Stomach (tissue), 8 donors: ENCODE measurements at regions not wholly inside any gene's neighbourhood (a gene's known extent, or its start where the extent isn't known, plus 50 kb on each side); places are given as distances from the start of the nearest gene placed in this dataset.

Experiments used
- DNase-seq, 2 donors: peaks; one replicate each; pipeline versions ENCODE4 v3.0.0 to v3.0.0-alpha.2; 2013 to 2019
- H3K27ac ChIP-seq, 5 donors: fragments of 200-600 bp in 4 of 5; sonication (generic) in 4 of 5; one replicate each; pipeline ENCODE4 v1.5.1; 2013 to 2019; ENCODE audit warnings: mild to moderate bottlenecking in 1 of 5, moderate library complexity in 1 of 5
- H3K27me3 ChIP-seq, 3 donors: fragments of 200-600 bp; sonication (generic); one replicate each; pipeline ENCODE4 v1.5.1; 2017 to 2019; ENCODE audit warnings: mixed run types in 1 of 3
- H3K36me3 ChIP-seq, 4 donors: fragments of 200-600 bp; sonication (generic); 1 replicate in 3 of 4; 2 replicates in 1 of 4; pipeline ENCODE4 v1.5.1; 2016 to 2019
- H3K4me1 ChIP-seq, 4 donors: fragments of 200-600 bp; sonication (generic); one replicate each; pipeline ENCODE4 v1.5.1; 2016 to 2019
- H3K4me3 ChIP-seq, 4 donors: fragments of 200-600 bp; sonication (generic) in 3 of 4; one replicate each; pipeline ENCODE4 v1.5.1; 2016 to 2019; ENCODE audit warnings: mild to moderate bottlenecking in 1 of 4
- H3K9me3 ChIP-seq, 4 donors: fragments of 200-600 bp; sonication (generic); one replicate each; pipeline ENCODE4 v1.5.1; 2016 to 2019
- CTCF ChIP-seq, 7 experiments: fragments of 450-650 bp in 4 of 7; fragments of 200-600 bp in 3 of 7; sonication (generic) in 3 of 7; IDR thresholded peaks; one replicate each; pipeline ENCODE4 v1.5.1; 2016 to 2019; ENCODE audit warnings: antibody characterized with exemption in 7 of 7, control low read depth in 2 of 7, mild to moderate bottlenecking in 1 of 7
- EP300 ChIP-seq: sonication (generic); formaldehyde crosslinking; IDR thresholded peaks from one replicate; pipeline ENCODE4 v1.6.1; 2017; ENCODE audit warnings: antibody characterized with exemption
- POLR2A ChIP-seq, 4 donors: fragments of 450-650 bp; IDR thresholded peaks; one replicate each; pipeline ENCODE4 v1.6.1; 2016; ENCODE audit warnings: antibody characterized with exemption in 4 of 4, control low read depth in 2 of 4, mild to moderate bottlenecking in 1 of 4, moderate library complexity in 1 of 4
- POLR2AphosphoS5 ChIP-seq, 3 donors: sonication (generic); formaldehyde crosslinking; IDR thresholded peaks; one replicate each; pipeline ENCODE4 v1.6.1; 2016; ENCODE audit warnings: antibody characterized with exemption in 3 of 3
- WGBS, 5 donors: extraction: QIAGEN DNeasy Blood & Tissue Kit in 3 of 5; methylation state at CpG; one replicate each; pipeline versions ENCODE4 v1.1.5 to v1.1.7; 2013 to 2018; 5-methylcytosine and 5-hydroxymethylcytosine counted together
- intact Hi-C: fragments of 100-400 bp; cut with DNase I; formaldehyde crosslinking; loops from one replicate; pipeline ENCODE4 v1.15.1; 2023; ENCODE audit warnings: low total_unique reads
- donor health status: healthy with polysubstance abuse.
- donor health status: Bipolar disorder and iron deficiency.
- donor health status: healthy.

DNA sequence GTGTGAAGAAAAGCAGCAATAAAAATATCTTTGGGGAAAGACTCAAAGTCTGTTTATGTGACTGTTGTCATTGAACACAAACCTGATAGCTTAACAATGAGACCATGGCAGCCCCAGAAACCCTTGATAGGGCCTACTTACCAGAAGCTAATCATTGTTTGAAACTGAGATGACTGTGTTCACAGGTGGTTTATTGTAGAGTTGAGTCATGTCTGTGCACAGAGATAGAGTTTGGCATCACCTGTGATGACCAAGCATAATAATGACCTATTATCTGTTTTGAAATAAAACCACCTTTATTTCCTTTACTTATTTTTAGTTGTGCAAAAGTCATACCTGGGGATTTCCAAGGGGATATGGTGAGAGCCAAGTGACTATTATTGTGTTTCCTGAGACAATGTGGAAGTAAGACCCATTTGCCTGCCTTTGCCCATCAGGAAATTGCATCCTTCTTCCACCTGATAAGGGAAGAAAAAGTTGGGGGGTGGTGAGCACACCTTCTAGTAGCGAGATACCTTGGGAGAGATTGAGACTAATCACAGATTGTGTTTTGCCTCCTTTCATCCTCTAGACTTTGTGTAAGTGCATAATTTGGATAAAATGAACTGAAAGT is 456.9 kb upstream of the JAG1 start:
- Histone ChIP-seq H3K27ac (no peak overlapping the region), H3K9me3 (no peaks in the 10 kb centered on the region), H3K4me1 (peaks cover 0 to 13% (median 3%) of the 10 kb centered on the region in 4 donors), H3K36me3 (no peaks in the 10 kb centered on the region), H3K4me3 (no peak overlapping the region), H3K27me3 (no peaks in the 10 kb centered on the region)
- TF ChIP-seq POLR2A (IDR thresholded peaks at IDR 0.05) (no peak), POLR2AphosphoS5 (IDR thresholded peaks at IDR 0.05) (no peak), EP300 (no peak)
- no peak for DNase-seq
- intact Hi-C loops: no loop called here
- 77 to 97% (median 89%) methylated on average over 1 of the region's 1 CpG for WGBS, 5 donors

DNA sequence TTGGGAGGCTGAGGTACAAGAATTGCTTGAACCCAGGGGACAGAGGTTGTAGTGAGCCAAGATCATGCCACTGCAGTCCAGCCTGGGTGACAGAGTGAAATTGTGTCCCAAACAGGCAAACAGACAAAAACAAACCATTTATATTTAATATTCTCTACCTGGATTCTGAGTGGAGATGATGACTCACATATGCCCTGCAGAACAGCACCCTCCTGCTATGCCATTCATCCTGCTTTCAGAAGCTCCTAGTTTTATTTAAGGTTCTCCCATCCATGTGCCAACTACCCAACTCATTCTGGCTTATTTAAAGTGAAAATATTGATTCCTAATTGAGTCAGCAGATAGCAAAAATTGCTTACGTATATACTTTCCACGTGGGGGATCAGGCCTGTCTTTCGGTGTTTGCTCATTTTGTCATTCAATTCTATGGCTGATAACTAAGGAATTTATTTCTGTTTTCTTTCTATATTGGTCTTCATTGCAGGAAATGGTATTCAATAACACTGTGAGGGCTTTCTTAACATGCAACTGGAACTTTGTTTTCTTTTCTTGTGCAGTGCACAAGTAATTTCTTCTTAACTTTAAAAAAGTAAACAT is 459.1 kb upstream of the JAG1 start:
- H3K27me3 ChIP-seq: no peaks in the 10 kb centered on the region
- intact Hi-C loops: no loop called here

DNA sequence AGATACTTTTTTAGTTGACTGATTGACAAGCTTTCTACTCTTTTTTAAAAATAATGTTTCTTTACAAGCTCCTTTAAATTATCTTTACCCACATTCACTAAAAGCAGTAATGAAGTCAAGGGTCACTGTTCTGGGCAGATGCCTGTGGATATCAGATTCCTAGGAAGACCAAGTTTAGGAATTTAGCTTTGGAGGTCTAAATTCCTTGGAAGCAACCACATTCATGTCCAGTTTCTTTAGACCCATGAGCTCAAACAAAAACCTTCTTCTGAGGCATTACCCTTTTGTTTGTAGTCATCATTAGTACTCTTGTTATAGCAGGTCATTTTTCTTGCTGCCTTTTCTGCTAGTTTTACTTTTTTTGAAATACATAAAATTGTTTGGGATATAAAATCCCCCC is 462.9 kb upstream of the JAG1 start:
- no peaks in the 10 kb centered on the region for H3K36me3 ChIP-seq
- no peak for TF ChIP-seq CTCF (IDR thresholded peaks at IDR 0.05)
- TF ChIP-seq EP300: no peak
- no peak for TF ChIP-seq POLR2AphosphoS5 (IDR thresholded peaks at IDR 0.05)
- TF ChIP-seq POLR2A (IDR thresholded peaks at IDR 0.05): no peak
- H3K9me3 ChIP-seq: no peaks in the 10 kb centered on the region
- DNase-seq: no peak
- H3K27me3 ChIP-seq: no peaks in the 10 kb centered on the region
- H3K4me3 ChIP-seq: no peak overlapping the region
- peaks cover 0 to 13% (median 3%) of the 10 kb centered on the region in 4 donors for H3K4me1 ChIP-seq
- H3K27ac ChIP-seq: no peak overlapping the region
- intact Hi-C loops: no loop called here

More for the DNA sequence above, 459.1 kb upstream of the JAG1 start:
- Histone ChIP-seq H3K36me3 (no peaks in the 10 kb centered on the region), H3K4me1 (peaks cover 0 to 13% (median 3%) of the 10 kb centered on the region in 4 donors), H3K27ac (peak overlapping the region in 1 of 5 donors; percentile 46), H3K4me3 (no peak overlapping the region), H3K9me3 (no peaks in the 10 kb centered on the region)
- WGBS, 5 donors: 25 to 57% (median 30%) methylated on average over 3 of the region's 3 CpGs
- DNase-seq: no peak
- TF ChIP-seq CTCF (IDR thresholded peaks at IDR 0.05) (no peak), POLR2A (IDR thresholded peaks at IDR 0.05) (no peak), EP300 (no peak)

- Histone ChIP-seq H3K36me3 (no peaks in the 10 kb centered on the region), H3K4me3 (no peak overlapping the region), H3K27me3 (no peaks in the 10 kb centered on the region), H3K9me3 (no peaks in the 10 kb centered on the region), H3K4me1 (peaks cover 0 to 9% (median 2%) of the 10 kb centered on the region in 4 donors), H3K27ac (no peak overlapping the region)
- TF ChIP-seq POLR2A (IDR thresholded peaks at IDR 0.05) (no peak), CTCF (IDR thresholded peaks at IDR 0.05) (no peak), POLR2AphosphoS5 (IDR thresholded peaks at IDR 0.05) (no peak), EP300 (no peak)
- intact Hi-C loops: no loop called here
- 71 to 86% (median 81%) methylated on average over 3 of the region's 3 CpGs for WGBS, 5 donors
- DNase-seq: no peak
These were observed 463.9 kb upstream of the JAG1 start for GRCh38 chr20:11137688-11138087.

DNA sequence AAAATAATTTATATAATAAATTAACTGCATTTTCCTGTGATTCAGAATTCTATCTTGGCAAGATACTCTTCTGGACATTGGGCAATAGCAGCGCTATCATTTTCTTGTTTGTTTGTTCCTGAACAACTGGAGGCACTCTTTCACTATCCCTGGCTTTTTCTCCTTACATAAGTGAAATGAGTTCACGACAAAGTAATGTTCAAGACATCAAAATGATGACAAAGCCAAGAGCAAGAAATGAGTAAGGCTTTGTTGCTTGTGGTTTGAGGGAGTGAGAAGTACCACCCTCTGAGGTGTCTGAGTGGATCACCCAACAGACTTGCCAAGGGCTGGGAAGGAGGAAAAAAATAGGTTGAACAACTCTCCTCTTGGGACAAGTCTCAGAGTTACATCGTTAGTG is 466.6 kb upstream of the JAG1 start:
- Histone ChIP-seq H3K27me3 (no peaks in the 10 kb centered on the region), H3K4me1 (no peaks in the 10 kb centered on the region), H3K27ac (no peak overlapping the region), H3K4me3 (no peak overlapping the region), H3K9me3 (no peaks in the 10 kb centered on the region), H3K36me3 (no peaks in the 10 kb centered on the region)
- 67 to 85% (median 78%) methylated on average over 3 of the region's 3 CpGs for WGBS, 5 donors
- no peak for DNase-seq
- intact Hi-C loops: no loop called here
- TF ChIP-seq CTCF (IDR thresholded peaks at IDR 0.05) (no peak), POLR2AphosphoS5 (IDR thresholded peaks at IDR 0.05) (no peak)
